Mucosa of gallbladder (tissue), 1 donor: ENCODE measurements at regions not wholly inside any gene's neighbourhood (a gene's known extent, or its start where the extent isn't known, plus 50 kb on each side); places are given as distances from the start of the nearest gene placed in this dataset.
"Not testable (repeated sequence)": the region's sequence is repeated elsewhere in the genome, so short reads cannot be mapped to it uniquely, and the experiment has no call there.

Experiments used
- DNase-seq: peaks from one replicate; pipeline ENCODE4 v3.0.0-alpha.2; 2020; ENCODE audit warnings: low spot score
- donor health status: DM: no; HTN: no; CAD: no.

DNA sequence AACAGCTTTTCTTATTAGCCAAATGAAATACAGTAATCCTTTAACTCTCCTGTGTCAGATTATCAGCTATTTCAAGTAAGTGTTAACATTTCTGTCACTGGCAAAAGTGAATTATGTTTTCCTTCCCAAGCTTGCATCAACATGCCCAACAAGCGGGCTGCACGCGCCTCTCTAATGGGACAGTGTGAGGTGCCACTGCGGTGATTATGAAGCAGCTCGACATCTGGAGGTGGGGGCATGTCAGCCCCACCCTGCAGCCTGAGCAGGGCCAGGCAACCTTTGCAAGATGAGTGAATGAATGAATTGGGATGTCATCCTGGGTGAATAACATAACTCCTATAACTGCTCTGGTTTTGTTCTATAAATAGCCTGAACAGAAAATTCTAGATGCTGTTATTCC lies 301.4 kb downstream of the ZNF326 start:
- no peak for DNase-seq

DNA sequence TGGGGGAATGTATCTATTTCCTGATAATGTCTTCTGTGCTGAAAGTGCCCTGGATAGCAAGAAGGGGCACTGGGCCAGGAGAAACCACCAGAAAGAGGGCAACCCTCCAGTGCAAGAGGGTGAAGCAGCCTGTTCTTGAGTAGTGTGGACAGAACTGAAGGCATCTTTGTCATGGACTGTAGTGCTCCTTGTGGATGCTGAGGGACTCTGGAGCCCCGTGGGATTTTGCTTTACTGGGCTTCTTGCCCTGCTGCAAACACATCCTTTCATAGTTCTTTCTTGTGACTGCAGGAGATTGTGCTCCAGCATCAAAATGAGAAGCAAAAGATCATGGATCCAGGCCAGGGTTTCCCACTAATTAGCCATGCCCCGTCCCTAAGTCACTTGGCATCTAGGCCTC lies 300.6 kb downstream of the ZNF326 start:
- no peak for DNase-seq

DNA sequence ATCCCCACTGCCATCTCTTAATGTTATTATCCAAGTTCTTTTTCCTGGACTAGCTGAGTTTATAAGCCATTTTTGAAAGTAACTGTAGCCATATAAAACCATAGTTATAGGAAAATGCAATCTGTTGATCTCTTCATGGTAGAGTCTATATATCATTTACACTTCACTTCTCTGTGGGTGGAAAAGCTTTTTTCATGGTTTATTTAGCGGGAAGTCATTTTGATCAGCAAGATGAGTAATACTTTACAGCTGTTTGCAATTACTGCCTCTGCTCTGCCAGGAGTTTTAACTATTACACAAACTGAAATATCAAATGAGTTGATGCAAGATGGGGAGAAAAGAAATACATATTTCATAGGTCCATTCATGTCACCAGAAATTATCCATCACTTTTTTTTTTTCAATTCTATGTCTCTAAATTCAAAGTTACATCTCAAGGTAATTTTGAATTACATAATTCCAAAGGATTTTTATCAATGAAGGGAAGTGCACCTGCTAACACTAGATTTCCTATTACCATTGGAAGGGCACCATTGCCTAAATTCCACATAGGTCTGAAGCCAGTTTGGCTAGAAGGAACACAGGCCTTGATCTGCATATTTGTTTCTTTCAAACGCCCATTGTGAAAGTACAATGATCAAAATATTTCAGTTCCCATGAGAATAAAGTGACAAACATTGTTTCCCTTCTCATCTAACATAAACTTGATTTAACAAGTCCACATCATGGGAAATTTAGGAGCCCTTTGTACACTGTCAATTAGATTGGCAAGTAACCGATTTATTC lies 296.7 kb downstream of the ZNF326 start:
- DNase-seq, result no peak

DNA sequence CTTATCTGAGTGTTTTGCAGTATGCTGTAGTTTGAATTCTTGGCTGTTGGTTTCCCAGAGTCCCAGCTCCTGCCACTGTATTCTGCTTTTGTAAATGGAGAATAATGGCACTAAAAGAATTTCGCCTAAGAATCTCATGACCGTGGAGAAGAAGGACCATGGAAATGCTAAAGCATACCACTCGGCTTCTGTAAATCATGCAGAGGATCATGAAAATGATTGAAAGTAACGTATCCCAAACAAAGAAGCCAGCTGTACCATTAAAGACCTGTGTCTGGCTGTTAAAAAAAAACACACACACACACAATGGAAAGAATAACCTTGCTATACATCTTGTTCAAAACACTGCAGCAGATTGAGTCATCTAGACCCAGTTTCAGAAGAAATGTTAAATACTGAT lies 287.9 kb downstream of the ZNF326 start:
- no peak for DNase-seq

DNA sequence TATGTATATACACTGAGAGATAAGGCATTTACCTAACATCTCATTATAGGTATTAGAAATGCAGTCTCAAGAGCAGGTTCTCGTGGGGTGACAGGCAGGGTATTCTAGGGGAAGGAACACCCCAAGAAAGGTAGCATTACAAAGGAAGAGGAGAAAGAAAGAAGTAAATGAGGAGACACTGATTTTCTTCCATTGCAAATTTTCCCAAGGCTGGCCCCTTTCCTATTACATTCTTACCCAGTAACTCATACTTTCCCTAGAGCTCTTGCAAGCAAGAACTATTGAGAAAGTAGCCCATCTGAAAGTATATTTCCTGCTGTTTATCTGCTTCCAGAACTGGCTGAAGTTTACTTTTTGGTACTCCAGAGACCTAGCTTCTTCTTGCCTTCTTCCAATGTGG lies 287.0 kb downstream of the ZNF326 start:
- not testable (repeated sequence) for DNase-seq

DNA sequence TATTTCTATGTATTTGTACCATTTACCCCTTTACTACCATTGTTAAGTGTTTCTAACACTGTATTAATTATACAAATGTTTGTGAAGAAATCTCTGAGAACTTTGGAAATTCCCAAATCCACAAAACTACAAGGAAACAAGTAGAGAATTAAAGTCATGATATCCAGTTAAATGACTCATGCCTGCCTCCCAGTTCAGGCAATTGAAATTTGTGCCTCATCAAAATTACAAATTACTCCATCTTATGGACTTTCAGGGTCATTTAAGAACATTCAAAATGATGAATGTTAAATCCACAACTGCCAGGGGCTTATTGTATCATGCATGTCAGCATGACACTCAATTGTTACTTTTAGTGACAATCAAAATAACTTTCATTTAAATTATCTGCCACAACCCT lies 282.4 kb downstream of the ZNF326 start:
- DNase-seq, result no peak

DNA sequence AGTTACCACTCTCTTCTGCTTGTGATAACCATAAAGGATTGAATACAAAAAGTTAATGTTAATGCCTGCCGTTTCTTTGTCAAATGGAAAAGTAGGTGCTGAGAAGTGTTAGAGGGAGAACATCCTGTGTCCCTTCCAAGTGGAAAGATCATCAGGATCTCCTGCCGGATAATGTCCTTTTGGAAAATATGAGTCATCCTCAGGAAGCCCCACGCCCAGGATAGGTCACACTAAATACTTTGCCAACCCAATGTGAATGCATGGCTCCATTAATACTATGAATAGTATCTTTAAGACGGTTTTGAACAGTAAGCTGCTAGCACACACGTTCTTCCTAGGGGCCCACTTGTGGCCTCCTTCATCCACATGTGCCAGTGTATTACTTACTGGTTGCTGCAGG lies 279.5 kb downstream of the ZNF326 start:
- DNase-seq, result no peak

DNA sequence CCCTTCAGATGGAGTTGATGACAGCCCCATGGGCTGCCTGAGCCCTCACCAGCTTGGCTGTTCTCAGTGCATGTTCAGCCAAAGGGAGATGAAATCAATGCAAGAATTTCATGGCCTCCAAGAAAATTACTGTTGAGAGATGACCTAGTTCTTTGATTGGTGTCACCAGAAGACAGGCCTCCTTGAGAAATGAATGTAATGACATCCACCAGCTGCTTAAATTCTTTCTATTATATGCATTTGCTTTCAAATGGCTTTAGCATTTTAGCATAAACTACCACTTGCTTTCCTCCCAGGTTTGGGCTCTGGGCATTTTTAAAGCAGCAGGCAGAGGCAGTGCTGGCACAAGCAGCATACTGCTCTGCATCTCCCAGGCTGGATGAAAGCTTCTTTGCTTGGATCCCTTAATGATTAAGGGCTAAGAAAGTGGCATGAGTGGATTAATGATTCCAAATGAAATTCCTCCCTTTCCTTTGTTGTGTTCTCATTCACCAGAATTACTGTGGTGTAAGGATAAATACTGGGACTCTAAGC lies 278.4 kb downstream of the ZNF326 start:
- DNase-seq, result no peak

DNA sequence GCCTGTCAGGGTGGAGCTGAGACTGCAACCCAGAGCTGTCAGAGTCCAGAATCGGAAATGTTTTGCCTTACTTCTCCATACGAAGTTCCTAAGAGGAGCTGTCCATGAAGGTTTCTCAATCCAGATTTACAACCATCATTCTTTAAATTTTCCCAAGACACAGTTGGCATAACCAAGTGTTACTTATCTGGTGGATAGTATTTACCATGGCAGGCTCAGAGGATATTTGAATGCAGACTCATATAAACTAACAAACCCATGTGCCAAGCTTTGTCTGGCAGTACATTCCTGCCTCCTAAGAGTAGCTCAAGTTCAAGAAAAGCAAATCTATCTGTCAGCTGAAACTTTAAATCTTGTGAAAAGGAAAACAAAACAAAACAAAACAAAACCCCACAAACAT lies 267.9 kb downstream of the ZNF326 start:
- no peak for DNase-seq

DNA sequence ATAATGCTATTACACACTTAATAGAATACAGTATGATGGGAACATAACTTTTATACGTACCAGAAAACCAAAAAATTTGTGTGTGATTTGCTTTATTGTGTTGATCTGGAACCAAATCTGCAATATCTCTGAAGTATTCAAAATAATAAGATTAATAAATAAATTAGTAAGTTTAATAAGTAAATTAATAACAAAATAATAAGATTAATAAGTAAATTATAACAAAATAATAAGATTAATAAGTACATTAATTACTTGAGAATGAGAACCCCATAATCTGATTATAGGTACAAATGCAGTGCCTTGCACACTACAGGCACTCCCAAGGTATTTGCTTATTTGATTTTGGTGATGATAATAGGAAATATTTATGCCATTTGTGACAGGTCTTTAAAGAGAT lies 267.4 kb downstream of the ZNF326 start:
- DNase-seq, result no peak

DNA sequence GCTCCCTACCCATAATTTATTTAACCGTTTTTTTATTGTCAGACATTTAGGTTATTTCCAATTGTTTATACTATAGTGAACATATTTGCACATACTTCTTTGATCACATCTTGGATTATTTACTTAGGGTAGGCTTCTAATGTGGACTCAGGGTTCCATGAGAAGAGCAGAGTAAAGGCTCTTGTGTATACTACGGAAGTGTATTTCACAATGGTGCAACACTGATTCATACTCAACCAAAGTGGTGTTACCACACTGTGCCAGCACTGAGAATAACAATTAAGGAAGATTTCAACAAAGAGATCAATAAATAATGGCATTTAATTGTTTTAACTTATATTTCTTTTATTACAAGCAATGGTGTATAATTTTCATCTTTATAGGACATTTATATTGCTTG lies 251.2 kb downstream of the ZNF326 start:
- DNase-seq, result no peak

DNA sequence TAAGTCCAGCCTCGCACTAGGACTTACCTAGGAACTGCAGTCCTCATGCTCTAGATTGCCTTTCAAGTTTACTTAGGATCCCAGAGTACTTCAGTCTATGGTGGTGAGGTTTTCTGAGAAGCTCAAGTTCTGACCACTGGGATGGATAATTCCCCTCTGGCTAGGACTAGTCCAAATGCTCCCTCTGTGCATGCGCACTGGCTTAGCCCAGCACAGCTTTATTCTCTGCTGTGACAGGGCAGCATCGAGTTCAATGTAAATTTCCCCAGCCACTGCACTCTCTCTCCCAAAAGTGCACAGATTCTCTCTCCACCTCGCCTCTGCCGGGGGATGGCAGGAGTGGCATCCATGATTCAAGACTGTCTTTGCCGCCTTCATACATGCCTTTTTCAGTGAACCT lies 241.6 kb downstream of the ZNF326 start:
- no peak for DNase-seq

DNA sequence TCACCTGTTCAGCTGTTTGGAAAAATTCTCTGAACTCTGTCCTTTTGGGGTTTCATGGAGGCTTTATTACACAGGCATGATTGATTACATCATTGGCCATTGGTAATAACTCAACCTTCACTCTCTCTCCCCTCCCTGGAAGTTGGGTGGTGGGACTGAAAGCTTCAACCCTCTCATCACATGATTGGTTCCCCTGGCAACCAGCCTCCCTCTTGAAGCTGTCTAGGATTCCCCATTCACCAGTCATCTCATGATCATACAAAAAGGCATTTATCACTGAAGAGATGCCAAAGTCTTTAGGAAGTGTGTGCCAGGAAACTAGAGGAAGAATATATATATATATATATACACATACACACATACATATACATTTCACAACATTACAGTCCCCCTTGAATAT lies 228.5 kb downstream of the ZNF326 start:
- DNase-seq, result no peak

DNA sequence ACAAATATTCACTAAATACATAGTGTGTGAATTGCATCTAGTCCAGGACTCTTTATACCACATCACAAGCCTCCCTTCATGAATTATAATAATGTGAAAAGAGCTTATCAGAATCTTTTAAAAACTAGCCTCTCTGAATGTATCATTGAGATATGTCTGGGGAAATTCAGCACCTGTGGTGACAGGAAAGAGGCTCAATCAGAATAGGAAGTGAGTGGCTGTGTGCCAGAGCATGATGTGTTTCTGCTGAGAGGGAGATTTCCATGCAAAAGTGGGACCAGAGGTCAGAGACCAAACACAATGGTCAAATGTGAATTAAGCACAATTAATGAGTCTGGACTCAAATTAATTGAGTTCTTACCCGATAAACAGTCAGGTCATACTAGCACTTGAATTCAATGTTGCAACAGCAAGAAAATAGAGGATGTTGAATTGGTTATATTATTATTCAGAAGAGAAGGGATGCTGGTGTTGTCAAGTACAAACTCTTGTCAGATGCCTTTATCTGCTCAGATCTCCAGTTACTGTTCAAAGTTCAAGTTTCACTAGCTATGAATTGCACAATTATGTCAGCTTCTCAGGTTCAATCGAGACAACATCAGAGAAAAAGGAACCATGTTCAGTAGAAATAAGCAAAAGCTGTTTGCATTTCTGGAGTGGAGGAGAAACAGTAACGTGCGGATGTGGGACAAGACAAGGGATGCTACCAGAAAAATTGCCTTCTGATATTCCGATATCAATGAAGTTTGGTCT lies 226.2 kb downstream of the ZNF326 start:
- no peak for DNase-seq

DNA sequence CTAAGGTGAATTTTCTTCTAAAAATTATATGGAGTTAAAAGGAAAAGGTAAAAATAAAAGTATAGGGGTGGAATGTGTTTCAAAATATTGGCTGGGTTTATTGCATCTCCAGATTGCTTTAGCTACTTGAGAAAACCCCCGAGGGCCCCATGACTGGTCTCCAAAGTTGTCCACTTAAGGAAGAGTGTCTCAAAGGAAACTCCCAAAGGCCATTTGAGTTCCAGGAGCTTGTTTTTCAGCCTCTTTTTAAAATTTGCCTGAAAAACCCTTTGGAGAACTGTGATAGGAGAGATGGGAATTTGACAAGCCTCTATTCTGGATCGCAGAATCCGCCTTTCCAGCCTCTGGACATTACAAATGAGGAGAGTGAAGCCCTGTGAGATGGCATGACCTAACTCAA lies 225.6 kb downstream of the ZNF326 start:
- DNase-seq, result no peak

DNA sequence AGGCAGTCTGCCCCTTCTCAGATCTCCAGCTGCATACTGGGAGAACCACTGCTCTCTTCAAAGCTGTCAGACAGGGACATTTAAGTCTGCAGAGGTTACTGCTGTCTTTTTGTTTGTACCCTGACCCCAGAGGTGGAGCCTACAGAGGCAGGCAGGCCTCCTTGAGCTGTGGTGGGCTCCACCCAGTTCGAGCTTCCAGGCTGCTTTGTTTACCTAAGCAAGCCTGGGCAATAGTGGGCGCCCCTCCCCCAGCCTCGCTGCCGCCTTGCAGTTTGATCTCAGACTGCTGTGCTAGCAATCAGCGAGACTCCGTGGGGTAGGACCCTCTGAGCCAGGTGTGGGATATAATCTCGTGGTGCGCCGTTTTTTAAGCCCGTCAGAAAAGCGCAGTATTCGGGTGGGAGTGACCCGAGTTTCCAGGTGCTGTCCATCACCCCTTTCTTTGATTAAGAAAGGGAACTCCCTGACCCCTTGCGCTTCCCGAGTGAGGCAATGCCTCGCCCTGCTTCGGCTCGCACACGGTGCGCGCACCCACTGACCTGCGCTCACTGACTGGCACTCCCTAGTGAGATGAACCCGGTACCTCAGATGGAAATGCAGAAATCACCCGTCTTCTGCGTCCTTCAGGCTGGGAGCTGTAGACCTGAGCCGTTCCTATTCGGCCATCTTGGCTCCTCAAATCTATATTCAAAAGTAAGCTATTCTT lies 224.4 kb downstream of the ZNF326 start:
- peak; percentile 43 for DNase-seq

DNA sequence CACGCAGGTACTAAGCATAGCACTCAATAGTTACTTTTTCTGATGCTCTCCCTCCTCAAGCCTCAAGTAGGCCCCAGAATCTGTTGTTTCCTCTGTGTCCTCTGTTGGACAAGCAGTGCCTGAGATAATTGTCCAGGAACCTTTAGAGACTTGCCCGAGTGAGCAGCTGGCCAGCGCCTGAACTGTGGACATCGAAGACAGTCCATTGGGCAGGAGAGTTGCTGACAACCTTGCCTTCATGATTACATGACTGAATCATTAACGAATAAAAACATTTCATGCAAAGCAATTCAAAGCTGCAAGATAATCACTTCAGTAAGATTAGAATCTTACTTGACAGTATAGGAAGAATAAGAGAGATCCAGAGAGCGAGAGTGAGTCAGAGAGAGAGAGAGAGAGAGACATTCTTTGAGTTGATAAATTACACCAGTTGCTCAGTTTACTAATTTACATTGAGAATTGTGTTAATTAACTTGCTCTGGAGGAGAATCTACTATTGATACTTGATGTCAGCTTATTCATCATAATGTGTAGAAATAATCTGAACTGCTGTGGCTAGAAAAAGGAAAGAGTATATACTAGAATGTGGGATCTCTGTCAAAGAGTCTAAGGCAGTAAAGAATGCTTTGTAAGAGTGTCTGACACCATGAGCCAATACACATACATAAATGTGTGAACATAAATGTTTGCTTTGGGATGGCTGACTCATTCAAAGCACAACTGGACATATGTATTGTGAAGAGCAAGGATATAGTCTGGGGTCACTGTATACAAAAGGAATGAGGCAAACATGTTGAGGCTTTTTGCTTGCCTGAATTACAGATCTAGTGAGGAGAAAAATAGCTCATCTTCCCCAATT lies 216.0 kb downstream of the ZNF326 start:
- no peak for DNase-seq

DNA sequence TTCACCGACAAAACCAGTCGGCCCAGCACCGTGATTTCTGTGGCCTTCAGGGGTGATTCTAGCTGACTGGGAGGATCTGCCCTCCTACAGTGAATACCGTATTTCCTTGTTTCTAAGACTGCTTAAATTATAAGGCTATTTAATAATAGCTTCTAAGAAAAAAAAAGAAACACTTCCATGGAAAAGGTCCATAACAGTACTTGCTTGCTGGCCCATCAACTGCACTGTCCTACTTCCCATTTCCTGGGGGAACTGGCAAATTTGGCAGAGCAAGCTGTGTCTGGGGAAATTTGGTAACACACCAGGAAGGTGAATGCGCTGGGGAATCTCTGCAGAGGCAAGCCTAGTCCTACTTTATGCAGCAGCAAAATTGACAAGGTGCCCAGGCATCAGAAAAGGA lies 214.0 kb downstream of the ZNF326 start:
- no peak for DNase-seq

DNA sequence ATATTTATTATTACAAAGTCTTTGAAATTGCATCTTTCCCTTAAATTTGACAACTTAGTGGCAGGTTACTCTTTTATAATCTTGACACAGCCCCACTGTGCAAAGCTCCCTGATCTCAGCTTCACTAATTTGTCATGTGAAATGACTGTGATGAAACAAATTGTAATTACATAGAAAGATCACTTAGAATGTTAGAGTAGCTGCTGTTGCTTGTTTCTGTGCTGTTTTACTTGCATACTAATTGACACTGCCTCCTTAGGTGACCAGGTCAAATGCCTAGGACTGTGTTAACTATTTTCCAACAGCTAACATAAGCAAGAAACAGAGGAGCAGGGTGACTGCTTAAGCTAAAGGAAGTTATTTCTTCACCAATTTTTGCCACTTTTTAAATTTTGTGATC lies 211.3 kb downstream of the ZNF326 start:
- no peak for DNase-seq

DNA sequence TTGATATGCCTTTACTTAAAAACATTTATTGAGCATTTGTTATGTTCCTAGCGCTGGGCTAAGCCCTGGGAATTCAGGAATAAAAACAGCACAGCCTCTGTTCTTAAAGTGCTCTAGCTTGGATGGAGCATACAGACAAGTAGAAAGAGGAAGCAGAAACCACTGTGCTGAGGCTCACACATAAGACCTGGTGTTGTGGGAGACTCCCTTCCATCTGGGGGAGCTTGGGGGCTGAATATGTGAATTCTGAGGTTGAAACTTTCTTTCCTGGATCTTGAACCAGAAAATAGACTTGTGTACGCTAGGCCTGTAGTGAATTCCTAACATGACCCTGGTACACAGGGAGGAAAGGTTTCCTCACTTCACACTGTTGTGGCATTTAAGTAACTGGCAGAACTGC lies 209.9 kb downstream of the ZNF326 start:
- no peak for DNase-seq

DNA sequence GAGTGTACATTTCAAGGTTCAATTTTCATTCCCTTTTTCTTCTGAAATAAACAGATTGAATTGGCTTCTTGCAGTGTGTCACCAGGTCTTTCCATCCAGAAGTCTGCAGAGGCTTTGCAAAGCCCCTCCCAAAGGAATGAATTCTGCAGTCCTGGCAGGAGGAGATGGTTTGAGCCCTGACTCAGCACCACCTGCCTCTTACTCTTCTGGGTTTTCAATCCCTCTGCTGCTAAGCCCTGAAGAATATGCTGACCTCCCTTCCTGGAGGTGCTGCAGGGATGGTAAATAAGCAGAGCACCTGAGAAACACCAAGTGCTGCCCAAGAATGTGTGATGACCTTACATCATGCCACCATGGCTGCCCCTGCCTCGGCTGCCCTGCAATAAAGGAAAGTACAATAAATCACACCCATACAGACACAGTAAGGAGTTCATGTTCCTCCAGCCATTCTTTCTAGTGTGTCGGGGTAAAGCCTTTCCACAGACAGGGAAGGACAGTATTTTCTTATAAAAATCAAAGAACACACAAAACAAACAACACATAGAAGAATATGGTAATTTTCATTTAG lies 209.2 kb downstream of the ZNF326 start:
- no peak for DNase-seq
